Smooth muscle cell (in vitro differentiated cells): ENCODE measurements at regions not wholly inside any gene's neighbourhood (a gene's known extent, or its start where the extent isn't known, plus 50 kb on each side); places are given as distances from the start of the nearest gene placed in this dataset.

Experiments used
- DNase-seq: peaks from one replicate; lab custom pipeline; 2025; ENCODE audit not compliant: unreplicated experiment; lab: John Stamatoyannopoulos, UW
- H2AFZ ChIP-seq: fragments of 200-600 bp; sonication (generic); 2 replicates; pipeline ENCODE4 v1.6.0; 2016; ENCODE audit warnings: antibody characterized with exemption, low read depth, mild to moderate bottlenecking
- H3F3A ChIP-seq: fragments of 200-600 bp; sonication (generic); 2 replicates; pipeline ENCODE4 v1.6.0; 2017; ENCODE audit warnings: antibody characterized with exemption, low read depth
- H3K27ac ChIP-seq: fragments of 200-600 bp; sonication (generic); 2 replicates; pipeline ENCODE4 v1.5.1; 2016; ENCODE audit warnings: low read depth, mild to moderate bottlenecking
- H3K27me3 ChIP-seq: fragments of 200-600 bp; sonication (generic); 2 replicates; pipeline ENCODE4 v1.6.1; 2016; ENCODE audit warnings: low read depth, mild to moderate bottlenecking
- H3K36me3 ChIP-seq: fragments of 200-600 bp; sonication (generic); 2 replicates; pipeline ENCODE4 v1.5.1; 2016; ENCODE audit warnings: low read depth
- H3K4me1 ChIP-seq: fragments of 200-600 bp; sonication (generic); 2 replicates; pipeline ENCODE4 v1.5.1; 2016; ENCODE audit warnings: low read depth
- H3K4me2 ChIP-seq: fragments of 200-600 bp; sonication (generic); 2 replicates; pipeline ENCODE4 v1.6.0; 2016; ENCODE audit warnings: mild to moderate bottlenecking
- H3K4me3 ChIP-seq: fragments of 200-600 bp; sonication (generic); 2 replicates; pipeline ENCODE4 v1.5.1; 2016; ENCODE audit warnings: mild to moderate bottlenecking
- H3K79me2 ChIP-seq: fragments of 200-600 bp; sonication (generic); 2 replicates; pipeline ENCODE4 v1.6.0; 2016; ENCODE audit warnings: low read depth, mild to moderate bottlenecking
- H3K9ac ChIP-seq: fragments of 200-600 bp; sonication (generic); 2 replicates; pipeline ENCODE4 v1.6.0; 2016; ENCODE audit warnings: low read depth
- H3K9me3 ChIP-seq: fragments of 200-600 bp; sonication (generic); replicated peaks from 2 replicates; pipeline ENCODE4 v1.5.1; 2016; ENCODE audit warnings: low read depth
- H4K20me1 ChIP-seq: fragments of 200-600 bp; sonication (generic); 2 replicates; pipeline ENCODE4 v1.6.0; 2016; ENCODE audit warnings: low read depth
- WGBS: methylation state at CpG from one replicate; pipeline ENCODE4 v1.1.7; 2016; ENCODE audit warnings: low lambda C conversion rate; 5-methylcytosine and 5-hydroxymethylcytosine counted together
- TF ChIP-seq, protein P1 (sequence below): fragments of 200-600 bp; sonication (generic); IDR thresholded peaks from 2 replicates; pipeline ENCODE4 v1.5.1; 2017; ENCODE audit warnings: borderline replicate concordance, mild to moderate bottlenecking, antibody characterized with exemption; ENCODE audit not compliant: insufficient read depth, poor library complexity, severe bottlenecking

DNA sequence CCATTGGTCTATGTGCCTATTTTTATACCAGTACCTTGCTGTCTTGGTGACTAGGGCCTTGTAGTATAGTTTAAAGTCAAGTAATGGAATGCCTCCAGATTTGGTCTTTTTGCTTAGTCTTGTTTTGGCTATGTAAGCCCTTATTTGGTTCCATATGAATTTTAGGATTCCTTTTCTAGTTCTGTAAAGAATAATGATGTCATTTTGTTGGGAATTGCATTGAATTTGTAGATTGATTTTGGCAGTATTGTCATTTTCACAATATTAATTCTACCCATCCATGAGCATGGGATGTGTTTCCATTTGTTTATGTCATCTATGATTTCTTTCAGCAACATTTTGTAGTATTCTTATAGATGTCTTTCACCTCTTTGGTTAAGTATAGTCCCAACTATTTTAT is 96.4 kb upstream of the PAK5 start:
- Histone ChIP-seq H3K27ac (no peak overlapping the region), H3K9me3 (no peaks in the 10 kb centered on the region), H3K36me3 (no peaks in the 10 kb centered on the region), H3F3A (no peaks in the 10 kb centered on the region), H3K79me2 (no peaks in the 10 kb centered on the region), H3K9ac (no peak overlapping the region), H4K20me1 (no peaks in the 10 kb centered on the region), H3K4me2 (no peak overlapping the region), H2AFZ (no peak overlapping the region), H3K4me3 (no peak overlapping the region), H3K27me3 (peaks cover 6% of the 10 kb centered on the region), H3K4me1 (no peaks in the 10 kb centered on the region)
- DNase-seq, result no peak
- TF ChIP-seq, protein P1, sequence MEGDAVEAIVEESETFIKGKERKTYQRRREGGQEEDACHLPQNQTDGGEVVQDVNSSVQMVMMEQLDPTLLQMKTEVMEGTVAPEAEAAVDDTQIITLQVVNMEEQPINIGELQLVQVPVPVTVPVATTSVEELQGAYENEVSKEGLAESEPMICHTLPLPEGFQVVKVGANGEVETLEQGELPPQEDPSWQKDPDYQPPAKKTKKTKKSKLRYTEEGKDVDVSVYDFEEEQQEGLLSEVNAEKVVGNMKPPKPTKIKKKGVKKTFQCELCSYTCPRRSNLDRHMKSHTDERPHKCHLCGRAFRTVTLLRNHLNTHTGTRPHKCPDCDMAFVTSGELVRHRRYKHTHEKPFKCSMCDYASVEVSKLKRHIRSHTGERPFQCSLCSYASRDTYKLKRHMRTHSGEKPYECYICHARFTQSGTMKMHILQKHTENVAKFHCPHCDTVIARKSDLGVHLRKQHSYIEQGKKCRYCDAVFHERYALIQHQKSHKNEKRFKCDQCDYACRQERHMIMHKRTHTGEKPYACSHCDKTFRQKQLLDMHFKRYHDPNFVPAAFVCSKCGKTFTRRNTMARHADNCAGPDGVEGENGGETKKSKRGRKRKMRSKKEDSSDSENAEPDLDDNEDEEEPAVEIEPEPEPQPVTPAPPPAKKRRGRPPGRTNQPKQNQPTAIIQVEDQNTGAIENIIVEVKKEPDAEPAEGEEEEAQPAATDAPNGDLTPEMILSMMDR, result no peak

DNA sequence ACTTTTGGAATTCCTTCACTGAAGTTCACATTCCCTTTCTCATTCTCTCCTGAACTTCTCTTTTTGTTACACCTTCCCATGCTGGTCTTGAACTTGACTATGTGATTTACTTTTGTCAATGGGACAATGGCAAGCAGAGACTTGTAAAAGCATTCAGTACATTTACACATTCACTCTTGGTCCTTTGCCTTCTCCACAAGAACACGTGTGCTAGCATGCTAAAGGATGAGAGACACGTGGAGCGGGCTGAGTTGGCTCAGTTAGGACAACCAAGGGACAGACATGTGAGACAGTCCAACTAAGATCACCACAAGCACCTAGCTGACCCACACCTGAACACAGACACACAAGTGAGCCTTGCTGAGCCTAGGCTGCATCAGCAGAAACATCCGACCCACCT is 91.3 kb upstream of the PAK5 start:
- DNase-seq, result no peak
- H3K9me3 ChIP-seq, result no peaks in the 10 kb centered on the region
- no peaks in the 10 kb centered on the region for H3K4me1 ChIP-seq
- H3K36me3 ChIP-seq, result no peaks in the 10 kb centered on the region
- H2AFZ ChIP-seq, result no peak overlapping the region
- no peaks in the 10 kb centered on the region for H4K20me1 ChIP-seq
- H3F3A ChIP-seq, result no peaks in the 10 kb centered on the region
- H3K4me3 ChIP-seq, result no peak overlapping the region
- H3K9ac ChIP-seq, result no peak overlapping the region
- H3K27ac ChIP-seq, result no peak overlapping the region
- no peak overlapping the region for H3K4me2 ChIP-seq
- no peaks in the 10 kb centered on the region for H3K79me2 ChIP-seq
- 86% methylated on average over 4 of the region's 4 CpGs for WGBS
- H3K27me3 ChIP-seq, result peaks cover 12% of the 10 kb centered on the region
- TF ChIP-seq, protein P1, result no peak

DNA sequence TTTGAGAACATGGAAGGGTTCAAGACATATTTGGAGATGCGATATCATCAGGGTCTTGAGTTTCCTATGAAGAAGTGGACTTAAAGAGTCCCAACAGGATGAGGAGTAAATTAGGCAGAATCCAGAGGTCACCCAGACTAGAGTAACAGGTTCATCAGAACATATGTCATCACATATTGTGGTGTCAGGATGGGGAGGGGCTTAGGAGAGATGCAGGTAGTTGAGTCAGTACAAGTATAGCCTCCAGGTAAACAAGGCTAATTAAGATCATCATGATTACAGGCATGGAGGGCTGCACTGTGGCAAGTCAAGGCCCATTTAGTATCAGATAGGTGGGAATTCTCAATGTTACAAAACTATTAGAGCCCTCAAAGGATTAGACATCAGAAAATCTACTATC is 90.1 kb upstream of the PAK5 start:
- Histone ChIP-seq H3K27ac (no peak overlapping the region), H3K4me2 (no peak overlapping the region), H4K20me1 (no peaks in the 10 kb centered on the region), H2AFZ (no peak overlapping the region), H3K9me3 (no peaks in the 10 kb centered on the region), H3F3A (no peaks in the 10 kb centered on the region), H3K4me3 (no peak overlapping the region), H3K4me1 (no peaks in the 10 kb centered on the region), H3K9ac (no peak overlapping the region), H3K79me2 (no peaks in the 10 kb centered on the region), H3K36me3 (no peaks in the 10 kb centered on the region), H3K27me3 (peaks cover 12% of the 10 kb centered on the region)
- TF ChIP-seq, protein P1, result no peak
- no peak for DNase-seq
- 100% methylated on average over 1 of the region's 1 CpG for WGBS

DNA sequence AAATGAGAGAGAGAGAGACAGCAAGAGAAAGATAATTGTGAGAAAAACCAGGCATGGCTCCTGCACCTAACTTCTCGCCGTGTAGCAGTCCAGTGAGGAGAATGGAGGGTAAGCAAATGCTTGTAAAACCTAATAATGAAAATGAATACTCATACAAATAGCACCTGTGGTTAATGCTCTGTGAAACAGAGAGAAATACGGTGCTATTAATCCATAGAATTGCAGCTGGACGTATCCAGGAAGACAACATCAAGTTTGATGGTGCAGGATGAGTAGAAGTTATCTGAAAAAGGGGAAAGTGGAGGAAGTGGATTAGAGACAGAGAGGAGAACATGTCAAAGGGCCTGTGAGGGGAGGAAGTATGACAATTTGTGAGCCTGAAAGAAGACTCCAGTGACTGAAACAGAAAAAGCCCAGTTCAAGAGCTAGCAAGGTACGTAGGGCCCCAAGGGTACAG is 89.4 kb upstream of the PAK5 start:
- 58% methylated on average over 5 of the region's 5 CpGs for WGBS
- no peak for DNase-seq

More for the DNA sequence above, 89.4 kb upstream of the PAK5 start:
- Histone ChIP-seq H3K4me2 (no peak overlapping the region), H3K79me2 (no peaks in the 10 kb centered on the region), H3K4me3 (no peak overlapping the region), H3K9me3 (no peaks in the 10 kb centered on the region), H3K4me1 (no peaks in the 10 kb centered on the region), H4K20me1 (no peaks in the 10 kb centered on the region), H3K27me3 (peaks cover 12% of the 10 kb centered on the region), H3K9ac (no peak overlapping the region), H3K27ac (no peak overlapping the region), H3F3A (no peaks in the 10 kb centered on the region), H2AFZ (no peak overlapping the region), H3K36me3 (no peaks in the 10 kb centered on the region)
- TF ChIP-seq, protein P1, result no peak
